IPS DF 4.7 (cell line): ENCODE measurements at regions not wholly inside any gene's neighbourhood (a gene's known extent, or its start where the extent isn't known, plus 50 kb on each side); places are given as distances from the start of the nearest gene placed in this dataset.
A peak's percentile ranks its signal among the peaks of the same experiment; 100 is the strongest.
"Not testable (repeated sequence)": the region's sequence is repeated elsewhere in the genome, so short reads cannot be mapped to it uniquely, and the experiment has no call there.

ENCODE experiments used
- DNase-seq: peaks from one replicate; pipeline ENCODE4 v3.0.0-alpha.2; 2013; ENCODE audit warnings: low spot score; ENCODE audit errors: extremely low read depth

DNA sequence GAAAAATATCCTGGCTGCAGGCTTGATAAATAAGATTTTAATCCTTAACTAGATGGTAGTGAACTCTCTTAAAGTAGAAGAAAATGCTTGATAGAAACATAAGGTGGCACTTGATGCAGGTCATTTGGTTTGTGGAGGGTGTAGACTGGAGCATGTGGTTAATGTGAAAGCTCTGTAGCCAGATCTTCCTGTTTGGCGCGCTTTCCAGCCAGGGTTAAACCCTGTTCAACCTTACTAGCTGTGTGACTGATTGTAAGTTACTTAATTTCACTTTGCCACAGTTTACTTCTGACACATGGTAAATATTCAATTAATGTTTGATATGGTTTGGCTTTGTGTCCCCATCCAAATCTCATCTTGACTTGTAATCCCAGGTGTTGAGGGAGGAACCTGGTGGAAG lies 394.0 kb downstream of the REEP3 start:
- DNase-seq = no peak

DNA sequence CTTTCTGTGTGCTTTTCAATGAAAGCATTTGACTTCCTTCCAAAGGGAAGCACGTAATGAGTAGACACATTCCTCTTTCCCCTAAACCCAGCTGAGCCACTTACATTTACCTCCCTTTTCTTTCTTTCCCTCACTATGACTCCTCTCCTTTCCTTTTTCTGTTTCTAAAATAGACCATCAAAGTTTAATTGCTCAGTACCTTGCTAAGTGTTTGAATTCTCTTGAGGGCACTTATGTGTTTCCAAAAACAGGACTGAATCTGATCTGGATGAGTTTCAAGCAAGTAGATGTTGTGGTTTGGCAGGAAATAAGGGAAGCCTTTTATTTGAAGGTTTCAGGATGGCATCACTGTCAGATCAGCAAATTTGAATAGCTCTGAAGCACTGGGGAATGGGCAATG lies 396.2 kb downstream of the REEP3 start:
- DNase-seq = no peak

GRCh38 chr10:63919575-63920279 lies 398.5 kb downstream of the REEP3 start:
- no peak for DNase-seq

DNA sequence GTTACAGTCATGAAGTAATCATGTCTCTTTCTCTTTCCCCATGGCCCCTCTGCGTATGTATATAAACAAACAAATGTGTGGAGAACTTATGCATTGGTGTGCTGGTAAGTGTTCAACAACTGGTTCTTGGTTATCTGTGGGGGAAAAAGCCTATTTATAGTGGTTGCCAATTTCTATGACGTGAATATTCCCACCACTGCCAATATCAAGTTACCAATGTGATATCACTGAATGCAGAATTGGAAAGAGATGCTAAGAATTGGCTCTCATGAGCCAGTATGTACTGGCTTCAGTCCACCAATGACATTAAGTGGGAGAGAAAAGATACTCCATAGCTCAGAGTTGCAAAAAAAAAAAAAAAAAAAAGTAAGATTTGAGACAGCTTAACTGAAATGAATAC lies 399.7 kb downstream of the REEP3 start:
- no peak for DNase-seq

- DNase-seq = no peak
These were observed 400.8 kb downstream of the REEP3 start for GRCh38 chr10:63921908-63922467.

DNA sequence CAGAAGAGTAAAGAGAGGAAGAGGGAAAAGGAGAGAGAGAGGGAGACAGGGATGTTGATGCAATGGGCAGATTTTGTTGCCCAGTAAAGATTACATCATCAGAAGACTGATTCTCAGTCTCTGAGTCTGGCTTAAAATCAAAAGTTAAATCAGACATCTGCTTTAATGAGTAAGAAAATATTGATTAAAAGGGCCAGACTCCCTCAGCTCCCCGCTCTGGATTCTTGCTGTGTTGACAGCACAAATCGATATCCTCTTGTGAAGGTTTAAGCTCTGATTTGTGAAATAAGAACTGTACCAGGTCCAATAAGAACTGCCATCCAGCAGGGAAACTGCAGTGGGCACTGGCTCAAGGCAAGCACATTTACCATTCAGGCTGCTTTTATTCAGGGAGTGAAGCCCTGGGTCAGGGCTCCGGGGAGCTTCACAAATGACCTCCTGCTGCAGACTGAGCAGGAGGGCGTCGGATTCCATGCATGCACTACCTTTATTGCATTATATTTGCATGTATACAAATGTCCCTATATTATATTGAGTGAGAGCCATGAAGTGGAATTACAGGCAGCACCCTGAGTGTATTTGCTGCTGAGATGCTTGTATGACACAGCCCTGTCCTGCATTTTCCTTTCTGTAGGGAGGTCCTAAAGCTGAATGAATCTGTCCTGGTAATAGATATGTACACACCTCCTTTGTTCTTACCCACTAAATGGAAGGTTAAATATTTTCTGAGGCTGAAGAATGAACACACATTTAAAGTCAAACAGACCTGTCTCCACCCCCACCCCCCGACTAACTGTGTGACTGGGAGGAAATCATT lies 401.5 kb downstream of the REEP3 start:
- no peak for DNase-seq

DNA sequence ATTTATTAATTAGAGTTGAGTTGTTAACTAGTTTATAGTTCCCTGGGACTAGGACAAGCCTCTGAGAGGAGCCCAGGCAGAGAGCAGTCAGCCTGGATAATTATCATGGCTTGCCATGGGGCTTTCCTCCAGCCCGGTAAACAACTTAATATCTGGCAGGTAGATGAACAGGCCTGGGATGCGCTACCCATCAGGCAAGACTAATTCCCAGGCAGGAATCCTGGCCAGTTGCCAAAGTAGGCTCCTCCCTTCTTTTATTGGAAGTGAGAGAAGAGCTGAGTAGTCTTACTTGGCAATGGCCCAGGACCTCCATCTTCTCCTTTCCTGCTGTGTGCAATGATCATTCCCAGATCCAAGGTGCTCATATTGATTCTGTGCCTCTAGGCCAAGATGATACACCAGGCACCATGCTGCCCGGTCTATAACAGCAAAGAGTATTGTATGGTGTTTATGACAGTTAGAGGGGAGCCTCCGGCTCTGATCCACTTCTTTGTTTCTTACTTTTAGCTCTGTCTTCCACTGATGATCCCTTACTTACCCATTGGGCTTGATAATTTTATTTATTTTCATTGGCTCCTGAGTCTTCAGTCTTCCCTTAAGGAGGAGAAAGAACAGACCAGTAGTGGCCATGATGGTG lies 408.7 kb downstream of the REEP3 start:
- DNase-seq = no peak

DNA sequence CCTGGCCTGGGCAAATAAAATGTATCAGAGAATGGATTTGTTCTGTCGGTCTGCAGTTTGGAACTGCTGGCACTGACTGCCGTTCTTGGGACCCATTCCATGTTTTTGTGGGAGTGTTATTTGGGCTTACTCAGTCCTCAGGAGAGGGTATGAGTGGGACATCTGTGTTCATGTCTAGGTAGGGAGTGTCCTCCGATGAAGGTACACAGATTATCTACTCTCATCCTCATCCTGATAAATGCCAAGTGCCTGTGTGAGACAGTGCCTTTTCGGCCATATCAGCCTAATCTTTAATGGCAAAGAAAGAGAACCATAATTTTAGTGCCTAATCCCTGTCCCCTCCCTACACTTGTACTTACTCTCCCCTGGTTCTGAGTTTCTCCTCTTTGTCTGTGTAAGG lies 409.4 kb downstream of the REEP3 start:
- DNase-seq = no peak

GRCh38 chr10:63935705-63936104 lies 414.5 kb downstream of the REEP3 start:
- DNase-seq = no peak

- DNase-seq = no peak
These were observed 419.2 kb downstream of the REEP3 start for GRCh38 chr10:63940277-63940922.

DNA sequence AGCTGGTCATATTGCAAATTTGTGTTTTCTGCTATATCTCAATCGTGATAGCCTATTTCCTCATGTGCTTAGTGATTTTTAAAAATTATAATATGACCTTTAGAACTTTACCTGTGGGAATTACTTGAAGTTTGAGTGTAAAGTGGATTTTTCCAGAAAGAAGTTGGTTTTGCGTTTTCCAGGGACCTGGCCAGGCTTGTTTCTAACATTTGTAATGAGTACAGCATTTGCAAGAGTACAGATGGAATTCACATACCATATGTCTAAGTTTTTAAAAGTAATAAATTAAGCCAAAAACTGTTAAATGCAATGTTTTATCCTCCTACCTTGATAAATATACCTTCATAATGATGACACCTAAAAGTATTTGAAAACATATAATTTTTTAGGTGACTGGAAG lies 443.2 kb downstream of the REEP3 start:
- DNase-seq = no peak

DNA sequence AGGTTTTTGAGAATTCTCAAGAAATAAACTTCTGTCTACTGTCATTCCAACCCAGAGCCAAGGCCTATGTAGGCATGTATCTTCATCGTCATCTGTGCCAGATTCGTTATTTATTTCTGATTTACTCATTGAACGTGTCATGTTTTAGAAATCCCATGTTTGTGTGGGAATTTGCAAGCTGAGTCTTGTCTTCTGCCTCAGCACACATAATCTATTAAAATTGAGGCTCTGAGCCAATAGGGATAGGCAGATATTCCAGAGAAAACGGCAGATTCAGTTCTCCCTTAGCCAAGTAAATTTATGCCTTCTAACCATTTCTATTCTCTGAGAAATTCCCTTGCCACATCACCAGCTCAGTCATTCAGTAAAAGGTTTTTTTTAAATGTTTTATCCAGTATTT lies 444.6 kb downstream of the REEP3 start:
- DNase-seq = no peak

- DNase-seq = no peak
These were observed 452.0 kb downstream of the REEP3 start for GRCh38 chr10:63972949-63973827.

GRCh38 chr10:63976538-63976937 lies 455.3 kb downstream of the REEP3 start:
- DNase-seq = peak; percentile 30

GRCh38 chr10:63977329-63977923 lies 456.2 kb downstream of the REEP3 start:
- peak; percentile 56 for DNase-seq

DNA sequence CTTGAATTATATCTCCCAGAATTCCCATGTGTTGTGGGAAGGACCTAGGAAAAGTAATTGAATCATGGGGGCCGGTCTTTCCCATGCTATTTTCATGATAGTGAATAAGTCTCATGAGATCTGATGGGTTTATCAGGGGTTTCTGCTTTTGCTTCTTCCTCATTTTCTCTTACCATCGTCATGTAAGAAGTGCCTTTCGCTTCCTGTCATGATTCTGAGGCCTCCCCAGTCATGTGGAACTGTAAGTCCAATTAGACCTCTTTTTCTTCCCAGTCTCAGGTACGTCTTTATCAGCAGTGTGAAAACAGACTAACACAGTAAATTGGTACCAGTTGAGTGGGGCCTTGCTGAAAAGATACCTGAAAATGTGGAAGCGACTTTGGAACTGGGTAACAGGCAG lies 459.7 kb downstream of the REEP3 start:
- not testable (repeated sequence) for DNase-seq

- DNase-seq = not testable (repeated sequence)
These were observed 462.9 kb downstream of the REEP3 start for GRCh38 chr10:63984061-63984460.

DNA sequence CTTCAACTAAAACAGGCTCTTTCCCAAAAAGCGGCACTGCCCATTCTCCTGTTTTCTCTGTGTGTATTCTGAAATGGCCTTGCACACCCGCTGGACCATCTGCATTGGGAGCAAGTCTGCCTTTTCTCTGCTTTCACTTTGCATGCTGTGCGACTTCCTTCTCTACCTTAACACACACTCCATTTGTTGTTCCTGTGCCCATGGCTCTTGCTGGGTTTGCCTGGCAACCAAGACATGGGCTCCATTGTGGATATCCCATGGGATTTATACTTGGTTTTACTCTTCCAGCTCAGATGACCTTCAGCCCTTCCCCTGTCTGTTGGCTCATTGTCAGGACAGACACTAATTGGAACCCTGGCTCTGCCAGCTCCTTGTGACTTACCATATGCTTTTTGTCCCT lies 465.3 kb downstream of the REEP3 start:
- no peak for DNase-seq

- DNase-seq = no peak
These were observed 466.0 kb downstream of the REEP3 start for GRCh38 chr10:63987212-63987611.

GRCh38 chr10:63994371-63994770 lies 473.2 kb downstream of the REEP3 start:
- no peak for DNase-seq
